C4-2B (cell line): ENCODE measurements at regions not wholly inside any gene's neighbourhood (a gene's known extent, or its start where the extent isn't known, plus 50 kb on each side); places are given as distances from the start of the nearest gene placed in this dataset.

Experiments used
- ZFX ChIP-seq: fragments of 450-650 bp; IDR thresholded peaks from 2 replicates; pipeline ENCODE4 v1.6.1; 2017
- TF ChIP-seq, protein P1 (sequence below): fragments of 450-650 bp; conservative IDR thresholded peaks from 2 replicates; pipeline ENCODE4 v1.5.1; 2017; ENCODE audit warnings: mild to moderate bottlenecking

DNA sequence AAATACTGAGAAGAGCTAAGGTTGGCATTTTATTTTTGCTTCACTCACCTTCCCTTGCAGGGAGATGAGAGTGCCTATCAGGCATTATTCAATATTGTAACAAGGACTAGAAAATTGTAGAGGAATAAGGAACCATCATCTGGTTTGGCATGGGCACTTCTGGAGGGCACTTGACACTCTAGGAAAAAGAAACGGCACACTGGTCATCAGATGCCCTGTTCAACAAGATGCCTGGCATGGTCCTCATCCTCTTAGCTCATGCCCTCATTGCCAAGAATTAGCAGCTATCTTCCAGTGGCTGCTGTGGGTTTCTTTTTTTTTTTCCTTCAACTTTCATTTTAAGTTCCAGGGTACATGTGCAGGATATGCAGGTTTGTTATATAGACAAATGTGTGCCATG is 95.1 kb upstream of the ESRRG start:
- TF ChIP-seq, protein P1, sequence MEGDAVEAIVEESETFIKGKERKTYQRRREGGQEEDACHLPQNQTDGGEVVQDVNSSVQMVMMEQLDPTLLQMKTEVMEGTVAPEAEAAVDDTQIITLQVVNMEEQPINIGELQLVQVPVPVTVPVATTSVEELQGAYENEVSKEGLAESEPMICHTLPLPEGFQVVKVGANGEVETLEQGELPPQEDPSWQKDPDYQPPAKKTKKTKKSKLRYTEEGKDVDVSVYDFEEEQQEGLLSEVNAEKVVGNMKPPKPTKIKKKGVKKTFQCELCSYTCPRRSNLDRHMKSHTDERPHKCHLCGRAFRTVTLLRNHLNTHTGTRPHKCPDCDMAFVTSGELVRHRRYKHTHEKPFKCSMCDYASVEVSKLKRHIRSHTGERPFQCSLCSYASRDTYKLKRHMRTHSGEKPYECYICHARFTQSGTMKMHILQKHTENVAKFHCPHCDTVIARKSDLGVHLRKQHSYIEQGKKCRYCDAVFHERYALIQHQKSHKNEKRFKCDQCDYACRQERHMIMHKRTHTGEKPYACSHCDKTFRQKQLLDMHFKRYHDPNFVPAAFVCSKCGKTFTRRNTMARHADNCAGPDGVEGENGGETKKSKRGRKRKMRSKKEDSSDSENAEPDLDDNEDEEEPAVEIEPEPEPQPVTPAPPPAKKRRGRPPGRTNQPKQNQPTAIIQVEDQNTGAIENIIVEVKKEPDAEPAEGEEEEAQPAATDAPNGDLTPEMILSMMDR = no peak
- TF ChIP-seq ZFX = no peak
